Fibroblast of upper back skin (primary cell): ENCODE measurements at regions not wholly inside any gene's neighbourhood (a gene's known extent, or its start where the extent isn't known, plus 50 kb on each side); places are given as distances from the start of the nearest gene placed in this dataset.

Experiments
- DNase-seq: peaks from one replicate; pipeline ENCODE4 v3.0.0-alpha.2; 2013

DNA sequence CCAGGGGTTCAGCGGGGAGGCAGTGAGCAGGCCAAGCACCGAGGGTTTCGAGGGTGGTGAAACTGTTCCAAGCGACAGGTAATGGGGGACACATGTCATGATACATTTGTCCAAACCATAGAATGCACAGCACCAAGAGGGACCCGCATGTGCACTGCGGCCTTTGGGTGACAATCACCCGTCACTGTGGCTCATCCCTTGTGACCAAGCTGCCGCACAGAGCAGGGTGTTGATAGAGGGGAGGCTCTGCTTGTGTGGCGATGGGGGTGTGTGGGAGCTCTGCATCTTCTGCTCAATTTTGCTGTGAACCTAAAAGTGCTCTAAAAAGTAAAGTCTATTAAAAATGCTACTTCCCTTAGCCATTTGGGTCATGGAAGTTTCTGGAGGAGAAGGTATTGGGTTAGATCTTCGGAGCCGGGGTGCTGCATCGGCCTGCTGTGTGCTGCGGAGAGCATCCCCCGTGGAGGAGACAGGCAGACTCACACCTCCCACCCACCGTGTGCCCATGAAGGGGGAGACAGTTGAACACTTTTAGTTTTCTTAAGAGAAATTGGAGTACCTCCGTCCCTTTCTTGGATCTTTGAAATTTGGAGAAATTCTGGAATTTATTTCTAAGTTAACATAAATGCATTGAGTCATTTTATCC lies 280.4 kb upstream of the IRX2 start:
- DNase-seq, result no peak

DNA sequence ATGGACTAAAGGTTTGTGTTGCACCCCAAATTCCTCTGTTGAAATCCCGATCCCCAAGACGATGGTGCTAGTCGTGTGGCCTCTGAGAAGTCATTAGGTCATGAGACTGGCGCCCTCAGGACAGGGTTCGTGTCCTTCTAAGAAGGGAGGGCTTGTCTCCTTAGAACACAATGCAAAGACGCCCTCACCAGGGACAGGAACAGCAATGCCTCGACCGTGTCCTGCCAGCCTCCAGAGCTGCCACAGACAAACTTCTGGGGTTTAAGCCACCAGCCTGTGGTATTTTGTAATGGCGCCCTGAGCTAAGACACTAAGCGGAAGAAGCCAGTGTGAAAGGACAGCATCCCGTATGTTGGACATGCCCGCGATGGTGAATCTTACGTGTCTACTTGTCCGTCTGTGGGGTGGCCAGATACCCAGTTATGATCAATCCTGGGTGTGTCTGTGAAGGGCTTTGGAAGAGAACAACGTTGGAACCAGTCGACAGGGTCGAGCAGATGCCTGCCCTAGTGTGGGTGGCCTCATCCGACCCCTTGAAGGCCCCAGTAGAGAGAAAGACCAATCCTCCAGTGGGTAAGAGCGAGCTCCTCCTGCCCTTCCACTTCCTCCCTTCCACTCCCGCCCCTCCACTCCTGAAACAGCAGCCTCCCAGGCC lies 279.2 kb upstream of the IRX2 start:
- no peak for DNase-seq

GRCh38 chr5:3029396-3029795 lies 277.9 kb upstream of the IRX2 start:
- DNase-seq, result no peak

GRCh38 chr5:3027866-3028635 lies 276.6 kb upstream of the IRX2 start:
- DNase-seq, result no peak

DNA sequence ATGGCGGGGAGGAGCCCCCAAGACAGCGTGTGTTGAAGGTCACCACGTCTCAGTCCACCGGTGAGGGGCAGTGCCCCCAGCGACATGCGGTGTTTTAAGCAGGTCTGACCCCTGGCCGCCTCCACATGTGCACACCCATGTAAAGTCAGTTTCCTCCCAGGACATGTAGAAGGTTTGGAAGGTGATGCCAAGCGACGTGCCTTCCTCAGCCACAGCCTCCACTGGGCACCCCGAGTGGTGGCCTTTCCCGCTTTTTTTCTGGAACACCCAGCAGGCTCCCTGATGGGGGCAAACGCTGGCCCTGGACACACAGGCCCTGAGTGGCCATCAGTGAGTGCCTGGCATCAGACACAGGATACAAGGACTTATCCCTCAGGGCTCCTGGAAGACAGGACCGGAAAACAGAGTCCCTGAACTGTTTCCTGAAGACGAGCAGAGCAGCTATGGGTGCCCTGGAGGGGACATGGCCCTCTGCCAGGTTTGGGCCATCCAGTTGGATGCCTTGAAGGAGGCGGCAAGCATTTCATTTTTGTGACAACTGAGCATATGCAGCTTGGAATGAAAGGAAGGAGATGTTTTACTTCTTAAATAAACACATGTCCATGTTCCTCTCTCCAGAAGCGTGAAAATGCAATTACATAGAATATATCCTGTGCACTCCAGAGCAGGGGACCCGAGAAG lies 275.8 kb upstream of the IRX2 start:
- DNase-seq, result no peak

DNA sequence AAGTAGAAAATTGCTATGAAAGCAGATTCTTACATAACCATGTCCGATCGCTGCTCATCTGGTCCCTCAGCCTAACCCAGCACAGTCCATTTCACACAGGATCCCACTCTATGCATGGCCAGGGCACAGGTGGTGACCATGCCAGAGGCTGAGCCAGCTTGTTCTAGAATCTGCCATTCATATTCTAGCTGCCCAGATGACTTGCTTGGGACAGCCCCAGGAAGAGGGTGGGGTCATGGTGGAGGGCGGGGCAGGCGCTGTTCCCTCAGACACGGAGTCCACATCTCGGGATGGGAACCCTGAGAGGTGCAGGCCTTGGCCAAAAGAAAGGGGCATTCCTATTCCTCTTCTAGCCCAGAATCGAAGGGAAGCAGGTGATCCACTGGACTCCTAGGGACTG lies 275.2 kb upstream of the IRX2 start:
- DNase-seq, result no peak

DNA sequence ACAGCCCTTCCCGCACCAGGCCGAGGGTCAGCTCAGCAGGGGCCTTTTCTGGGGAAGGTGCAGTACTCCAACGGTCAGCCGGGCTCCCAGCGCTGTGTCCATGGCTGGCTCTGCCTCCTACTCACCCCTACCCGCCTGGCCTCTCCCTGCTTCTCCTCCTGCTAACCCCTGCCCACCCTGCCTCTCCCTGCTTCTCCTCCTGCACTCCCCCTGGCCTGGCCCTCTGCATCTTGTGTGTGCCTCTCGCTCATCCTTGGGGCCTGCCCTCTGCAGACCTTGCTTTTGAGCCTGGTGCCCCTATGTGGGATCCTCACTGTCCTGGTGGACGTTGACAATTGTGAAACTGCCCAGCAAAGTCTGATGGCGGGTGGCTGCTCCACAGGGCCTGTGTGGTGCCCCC lies 274.6 kb upstream of the IRX2 start:
- no peak for DNase-seq

DNA sequence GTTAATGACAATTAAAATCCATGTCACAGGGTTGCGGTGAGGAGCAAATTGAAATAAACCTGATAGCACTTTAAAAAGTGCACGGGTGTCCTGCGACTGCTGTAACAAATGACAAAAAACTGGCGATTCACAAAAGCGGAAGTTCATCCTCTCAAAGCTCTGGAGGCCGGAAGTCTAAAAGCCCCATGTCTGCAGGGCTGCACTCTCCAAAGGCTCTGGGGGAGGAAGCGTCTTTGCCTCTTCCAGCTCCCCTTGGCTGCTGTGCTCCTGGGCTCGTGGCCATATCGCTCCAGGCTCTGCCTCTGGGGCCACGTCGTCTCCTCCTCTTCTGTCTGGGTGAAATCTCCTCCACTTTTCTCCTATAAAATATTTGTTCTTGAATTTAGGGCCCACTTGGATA lies 273.9 kb upstream of the IRX2 start:
- no peak for DNase-seq

GRCh38 chr5:3024976-3025375 lies 273.5 kb upstream of the IRX2 start:
- DNase-seq, result no peak

DNA sequence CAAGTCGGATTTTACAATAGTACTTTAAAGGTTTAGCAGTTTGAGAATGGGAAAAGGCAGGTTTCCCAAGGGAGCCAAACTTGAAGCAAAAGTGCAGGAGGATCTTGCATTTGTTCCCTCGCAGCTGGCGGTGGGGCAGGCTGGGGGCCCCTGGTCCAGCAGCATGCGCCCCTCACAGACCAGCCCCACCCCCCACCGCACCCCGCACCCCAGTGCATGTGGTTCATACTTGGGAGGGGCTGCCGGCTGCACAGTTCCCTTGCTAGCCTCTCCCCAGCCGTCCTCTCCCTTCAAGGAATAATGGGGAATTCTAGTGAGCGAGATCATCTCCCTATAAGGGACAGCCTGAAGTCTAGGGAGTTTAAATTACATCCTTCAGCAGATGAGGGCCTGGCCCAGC lies 273.1 kb upstream of the IRX2 start:
- no peak for DNase-seq

GRCh38 chr5:3024126-3024525 lies 272.6 kb upstream of the IRX2 start:
- DNase-seq, result no peak

- no peak for DNase-seq
Measured at GRCh38 chr5:3023656-3024055, 272.2 kb upstream of the IRX2 start.

- DNase-seq, result no peak
Measured at GRCh38 chr5:3022665-3023064, 271.2 kb upstream of the IRX2 start.

GRCh38 chr5:3020426-3020825 lies 268.9 kb upstream of the IRX2 start:
- no peak for DNase-seq

GRCh38 chr5:3019045-3019444 lies 267.6 kb upstream of the IRX2 start:
- DNase-seq, result no peak

DNA sequence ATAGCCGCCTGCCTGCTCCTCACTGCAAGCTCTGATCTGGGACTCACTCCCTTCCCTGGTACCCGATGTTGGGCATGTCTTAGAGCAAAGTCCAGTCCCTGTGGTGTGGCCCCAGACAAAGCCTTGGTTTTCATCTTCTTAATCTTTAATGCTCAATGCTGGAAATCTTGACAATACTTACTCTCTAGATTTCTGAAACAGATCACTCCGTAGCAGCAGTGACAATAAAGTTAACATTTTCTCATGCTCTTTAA lies 260.2 kb upstream of the IRX2 start:
- no peak for DNase-seq

DNA sequence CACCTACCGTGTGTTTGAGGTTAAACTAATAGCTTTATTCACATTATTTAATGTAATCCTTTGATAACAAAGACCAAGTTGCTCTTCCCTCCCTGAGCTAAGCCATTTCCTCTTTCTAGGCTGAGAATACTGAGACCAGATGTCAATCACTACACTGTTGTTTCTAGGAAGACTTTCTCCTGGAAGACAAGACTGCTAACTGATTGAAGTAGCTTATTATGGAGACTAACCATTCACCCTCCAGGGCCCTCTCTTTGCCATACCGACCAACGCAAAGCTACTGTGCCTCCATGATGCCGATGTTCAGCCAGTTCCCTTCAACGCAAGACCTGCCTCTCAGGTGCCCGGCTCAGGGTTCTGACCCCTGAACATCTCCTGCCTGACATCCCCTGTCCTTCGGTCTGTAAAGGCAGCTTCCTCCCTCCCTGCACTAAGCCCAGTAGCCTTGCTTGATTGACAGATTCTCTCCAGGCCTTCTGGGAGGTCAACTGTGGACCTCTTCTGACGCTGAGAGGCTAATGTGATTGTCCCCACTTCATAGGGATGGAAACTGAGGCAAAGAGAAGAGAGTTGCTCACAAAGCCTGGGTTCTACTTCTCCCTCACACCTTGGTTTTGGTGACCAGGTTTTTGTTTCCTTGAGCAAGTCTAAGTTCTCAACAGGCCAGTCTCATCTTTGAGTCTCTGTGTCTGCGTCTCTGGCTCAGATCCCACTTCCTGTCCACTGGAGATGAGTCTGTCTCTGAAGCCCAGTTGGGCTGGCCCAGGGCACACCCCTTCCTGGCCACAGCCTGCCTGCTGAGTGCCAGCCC lies 259.7 kb upstream of the IRX2 start:
- no peak for DNase-seq

DNA sequence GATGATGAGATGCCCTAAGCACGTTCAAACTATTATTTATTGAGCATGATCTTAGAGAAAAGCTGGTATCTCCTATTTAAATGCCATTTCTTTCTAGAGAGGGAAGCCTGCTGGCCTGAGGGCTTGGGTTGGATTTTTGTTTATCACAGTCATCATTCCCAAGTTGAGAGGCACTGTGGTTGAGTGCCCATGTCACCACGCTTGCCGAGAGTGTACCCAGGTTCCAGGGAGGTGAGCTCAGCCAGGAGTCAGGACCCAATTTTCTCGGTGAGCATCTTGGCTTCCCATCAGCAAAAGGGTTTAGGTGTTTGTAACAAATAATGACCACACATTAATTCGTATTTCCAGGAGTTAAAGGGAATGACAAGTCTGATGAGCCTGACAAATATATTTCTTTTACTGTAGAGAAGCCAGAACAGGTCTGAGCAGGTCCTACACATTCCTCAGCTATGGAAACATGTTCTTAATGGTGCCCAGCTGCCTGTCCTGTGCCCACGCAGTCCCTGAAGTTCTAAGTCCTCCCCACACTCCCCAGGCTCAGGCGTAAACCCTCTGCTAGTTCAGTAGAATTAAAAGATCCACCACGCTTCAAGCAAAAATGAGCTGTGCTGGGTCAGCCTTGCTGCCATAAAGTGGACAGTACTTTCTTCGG lies 258.9 kb upstream of the IRX2 start:
- DNase-seq, result no peak

DNA sequence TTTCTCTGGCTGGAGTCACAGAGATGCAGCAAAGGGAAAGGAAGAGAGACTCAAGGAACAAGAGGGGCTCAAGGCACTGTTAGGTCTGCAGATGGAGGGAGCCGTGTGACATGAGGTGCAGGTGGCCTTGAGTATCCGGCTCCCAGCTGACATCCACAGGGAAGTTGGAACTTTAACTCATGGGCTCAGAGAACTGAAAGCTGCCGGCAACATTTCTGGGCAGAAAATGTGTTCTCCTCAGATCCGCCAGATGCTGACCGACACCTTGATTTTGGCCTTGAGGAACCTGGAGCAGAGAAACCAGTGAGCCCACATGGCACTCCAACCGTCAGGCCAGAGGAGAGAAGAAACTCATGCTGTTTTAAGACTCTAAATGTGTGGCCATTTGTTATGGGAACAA lies 258.1 kb upstream of the IRX2 start:
- DNase-seq, result no peak

DNA sequence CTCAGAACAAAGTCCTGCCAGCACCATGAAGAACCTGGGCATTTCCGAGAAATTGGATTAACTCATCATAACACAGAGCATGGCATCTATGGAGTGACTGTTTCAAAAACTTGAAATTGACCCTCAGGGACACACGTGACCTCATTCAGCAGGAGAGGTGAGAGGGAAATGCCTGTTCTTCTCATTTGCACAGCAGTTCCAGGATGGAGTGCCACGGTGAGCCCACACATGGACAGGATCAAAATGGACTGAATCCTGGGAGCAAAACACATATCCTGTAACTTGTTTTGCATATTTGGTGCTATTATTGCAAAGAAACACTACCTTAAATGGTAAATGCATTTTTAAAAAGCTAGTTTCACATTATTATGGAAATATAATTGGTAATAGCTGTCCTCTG lies 256.1 kb upstream of the IRX2 start:
- DNase-seq, result no peak

DNA sequence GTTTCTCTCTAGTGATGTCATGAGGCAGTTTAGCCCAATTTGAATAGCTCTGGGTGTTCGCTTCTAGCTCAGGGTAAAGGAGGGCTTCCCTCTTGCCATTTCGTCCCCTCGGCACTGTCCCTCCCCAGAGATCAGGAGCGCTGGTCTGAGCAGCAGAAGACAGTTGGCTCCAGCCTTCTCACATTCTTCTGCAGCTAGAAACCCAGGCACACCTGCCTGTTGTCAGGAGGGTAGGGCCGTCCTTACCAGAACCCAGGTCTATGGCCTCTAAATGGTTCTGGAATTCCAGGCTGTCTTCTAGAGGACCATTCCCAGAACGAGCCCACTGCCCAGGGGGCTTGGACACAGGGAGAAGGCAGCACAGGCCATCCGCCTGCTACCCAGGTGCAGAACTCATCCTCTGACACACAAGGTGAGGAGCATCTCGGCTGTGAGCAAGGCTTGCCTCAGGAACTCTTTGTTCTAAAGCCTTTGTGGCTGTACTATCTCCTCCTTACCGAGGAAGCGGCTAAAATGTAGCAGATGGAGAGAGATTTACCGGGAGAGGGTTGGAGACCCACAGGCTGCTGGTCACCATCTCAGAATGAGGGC lies 255.6 kb upstream of the IRX2 start:
- no peak for DNase-seq

DNA sequence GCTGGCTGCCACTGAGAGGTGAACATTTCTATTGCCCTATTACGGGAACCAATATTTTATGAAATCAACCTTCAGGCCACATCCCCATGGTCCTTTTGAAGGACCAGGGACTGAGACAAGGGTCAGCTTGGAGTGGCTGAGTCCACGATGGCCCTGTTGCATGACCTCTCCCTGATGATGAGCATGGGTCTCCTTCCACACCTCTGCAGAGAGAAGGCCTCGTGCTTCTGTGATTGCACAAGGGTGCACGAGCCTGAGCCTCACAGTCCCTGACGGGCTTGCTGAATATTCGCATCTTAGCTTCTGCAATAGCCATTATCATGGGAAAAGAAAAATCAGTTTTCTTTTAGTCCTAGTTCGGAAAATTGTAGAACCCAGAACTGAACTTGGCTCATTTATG lies 255.0 kb upstream of the IRX2 start:
- DNase-seq, result no peak
